NCI-H2196 (cell line): ENCODE measurements at regions not wholly inside any gene's neighbourhood (a gene's known extent, or its start where the extent isn't known, plus 50 kb on each side); places are given as distances from the start of the nearest gene placed in this dataset.

Experiments used
- DNase-seq: peaks from one replicate; lab custom pipeline; 2025; ENCODE audit not compliant: unreplicated experiment; lab: John Stamatoyannopoulos, UW

DNA sequence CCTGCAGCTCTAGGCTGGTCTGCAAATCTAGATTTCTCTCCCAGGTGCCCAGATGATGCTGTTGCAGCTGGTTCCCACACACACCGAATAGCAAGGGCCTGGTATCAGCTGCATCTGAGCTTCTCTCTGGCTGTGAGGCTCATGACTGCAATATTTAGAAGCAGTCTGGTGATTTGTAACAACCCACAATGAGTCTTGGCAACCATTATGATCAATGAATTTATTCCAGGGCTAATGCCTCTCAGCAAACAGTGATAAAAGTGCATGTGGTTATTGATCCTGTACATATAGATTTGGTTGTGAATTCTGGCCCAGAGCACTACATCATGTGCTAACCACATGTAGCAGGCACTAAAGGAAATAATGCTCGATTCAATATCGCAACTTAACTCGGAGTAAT is 114.3 kb downstream of the ASCL4 start:
- DNase-seq, result no peak

DNA sequence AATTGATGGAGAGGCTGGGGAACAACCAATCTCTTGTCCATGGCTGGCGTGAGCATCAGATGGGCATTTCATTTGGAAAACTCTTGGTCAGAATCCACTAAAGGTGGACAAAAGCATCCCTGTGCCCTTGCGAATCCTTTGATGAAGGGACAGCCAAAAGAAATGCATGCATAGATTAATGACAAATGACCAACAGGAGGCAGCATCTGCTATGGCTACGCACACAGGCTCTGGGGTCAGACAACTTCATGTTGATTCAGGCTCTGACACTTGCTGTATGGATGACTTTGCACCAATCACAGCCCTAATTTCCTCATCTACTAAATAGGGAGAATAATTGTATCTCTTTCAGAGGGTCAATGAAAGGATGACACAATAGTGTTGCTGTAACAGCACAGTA is 117.5 kb downstream of the ASCL4 start:
- no peak for DNase-seq

DNA sequence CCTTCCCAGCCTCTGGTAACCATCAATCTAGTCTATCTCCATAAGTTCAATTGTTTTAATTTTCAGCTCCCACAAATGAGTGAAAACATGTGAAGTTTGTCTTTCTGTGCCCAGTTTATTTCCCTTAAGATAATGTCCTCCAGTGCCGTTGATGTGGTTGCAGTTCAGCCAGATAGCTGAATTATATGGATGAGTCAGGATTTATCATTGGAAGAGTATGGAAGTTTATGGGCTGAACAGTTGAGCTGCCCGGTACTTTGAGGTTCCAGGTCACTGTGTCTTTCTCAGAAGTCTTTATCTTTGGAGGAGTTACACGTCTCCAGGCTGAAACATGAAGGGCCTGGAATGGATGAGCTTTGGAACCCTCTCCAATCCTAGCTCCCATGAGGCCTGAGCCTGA is 120.1 kb downstream of the ASCL4 start:
- DNase-seq, result no peak

DNA sequence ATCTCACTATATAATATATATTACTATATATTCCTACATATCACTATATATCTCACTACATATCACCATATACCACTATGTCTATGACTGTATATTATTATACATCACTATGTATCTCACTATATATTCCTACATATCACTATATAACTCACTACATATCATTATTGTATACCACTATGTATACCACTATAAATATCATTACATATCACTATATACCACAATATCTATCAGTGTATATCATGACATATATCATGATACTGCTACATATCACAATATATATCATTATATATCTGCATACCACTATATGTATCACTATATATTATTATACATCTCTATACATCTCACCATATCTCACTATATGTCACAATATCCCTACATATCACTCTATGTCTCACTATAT is 121.5 kb downstream of the ASCL4 start:
- no peak for DNase-seq

DNA sequence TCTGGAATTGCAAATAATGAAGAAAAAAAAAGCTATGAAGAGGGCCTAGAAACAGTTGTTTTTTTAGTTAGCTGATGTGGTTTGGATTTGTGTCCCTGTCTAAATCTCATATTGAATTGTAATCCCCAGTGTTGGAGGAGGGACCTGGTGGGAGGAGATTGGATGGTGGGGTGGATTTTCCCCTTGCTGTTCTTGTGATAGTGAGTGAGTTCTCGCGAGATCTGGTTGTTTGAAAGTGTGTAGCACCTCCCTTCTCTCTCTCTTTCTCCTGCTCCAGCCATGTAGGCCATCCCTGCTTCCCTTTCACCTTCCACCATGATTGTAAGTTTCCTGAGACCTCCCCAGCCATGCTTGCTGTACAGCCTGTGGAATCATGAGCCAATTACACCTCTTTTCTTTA is 126.1 kb downstream of the ASCL4 start:
- no peak for DNase-seq

DNA sequence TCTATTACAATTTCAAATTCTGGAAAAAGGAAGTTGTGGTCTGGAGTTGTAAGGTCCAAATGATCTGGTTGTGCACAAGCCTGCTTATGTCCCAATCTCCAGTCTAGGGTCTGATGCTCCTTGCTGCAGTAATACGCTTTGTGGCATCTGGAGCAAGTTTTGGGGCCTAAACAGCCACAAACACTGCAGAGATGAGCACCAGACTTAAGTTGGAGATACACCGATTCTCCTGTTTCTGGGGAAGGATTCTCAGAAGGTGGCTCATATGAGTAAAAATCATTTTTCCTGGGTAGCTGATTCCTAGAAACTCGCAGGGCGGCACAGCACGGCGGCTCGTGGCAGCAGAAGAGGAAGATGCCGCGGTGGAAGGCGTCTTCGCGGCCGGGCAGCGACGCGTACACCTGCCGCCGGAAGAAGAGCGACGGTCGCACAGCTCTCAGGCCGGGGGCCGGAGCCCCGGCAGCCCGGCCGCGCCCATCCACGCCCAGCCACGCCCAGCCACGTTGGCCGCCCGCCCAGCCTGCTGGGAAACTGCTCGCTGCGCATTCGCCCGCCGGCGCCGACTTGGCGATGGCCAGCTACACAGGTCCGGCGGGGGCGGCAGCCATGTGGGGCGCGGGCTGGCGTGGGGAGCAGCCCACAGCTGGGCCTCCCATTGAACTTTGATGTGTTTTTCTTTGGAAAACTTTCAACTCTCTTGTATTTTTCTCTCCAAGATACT is 129.0 kb downstream of the ASCL4 start:
- DNase-seq, result peak; percentile 51

DNA sequence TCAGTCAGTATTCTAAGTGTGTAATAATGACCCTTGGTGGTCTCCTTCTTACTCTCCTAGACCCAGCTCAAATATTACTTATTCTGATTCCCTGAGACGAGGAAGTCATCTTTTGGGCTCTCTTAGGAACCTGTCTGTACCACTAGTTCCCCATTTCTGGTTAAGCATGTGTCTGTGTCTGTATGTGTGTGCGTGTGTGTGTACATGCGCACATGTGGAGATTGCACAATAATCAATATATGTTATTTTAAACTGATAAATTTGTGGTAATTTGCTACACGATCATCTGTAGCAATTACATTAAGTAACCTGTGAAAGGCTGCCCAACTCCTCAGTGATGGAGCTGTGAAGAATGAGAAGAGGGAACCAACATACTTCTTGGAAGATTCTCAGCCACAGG is 132.2 kb downstream of the ASCL4 start:
- DNase-seq, result no peak

DNA sequence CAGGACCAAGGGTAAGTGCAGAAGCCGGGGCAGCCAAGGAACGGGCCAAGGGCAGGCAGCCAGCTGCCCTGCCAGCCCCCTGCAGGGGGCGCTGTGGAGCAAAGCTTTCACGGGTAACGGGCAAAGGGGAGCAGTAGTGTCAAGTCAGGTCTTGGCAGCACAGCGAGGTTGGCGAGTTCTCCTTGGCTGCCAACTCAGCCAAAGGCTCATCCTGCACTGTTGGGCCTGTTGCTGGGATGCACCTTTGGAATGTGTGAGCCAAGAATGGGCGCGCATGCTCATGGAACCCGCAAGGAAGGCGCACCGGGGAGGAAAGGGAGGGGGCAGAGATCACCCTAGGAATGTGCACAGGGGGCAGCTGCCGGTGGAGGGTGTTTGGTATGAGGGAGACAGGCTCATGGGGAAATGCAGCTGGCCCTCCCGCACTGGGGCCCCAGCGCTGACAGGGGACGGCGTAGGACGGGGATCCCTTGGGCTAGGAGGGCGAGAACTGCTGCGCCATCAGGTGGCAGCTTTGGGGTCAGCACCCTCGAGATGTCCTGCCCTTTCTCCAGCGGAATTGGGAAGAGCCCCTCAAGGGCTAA is 138.0 kb downstream of the ASCL4 start:
- DNase-seq, result peak; percentile 19

DNA sequence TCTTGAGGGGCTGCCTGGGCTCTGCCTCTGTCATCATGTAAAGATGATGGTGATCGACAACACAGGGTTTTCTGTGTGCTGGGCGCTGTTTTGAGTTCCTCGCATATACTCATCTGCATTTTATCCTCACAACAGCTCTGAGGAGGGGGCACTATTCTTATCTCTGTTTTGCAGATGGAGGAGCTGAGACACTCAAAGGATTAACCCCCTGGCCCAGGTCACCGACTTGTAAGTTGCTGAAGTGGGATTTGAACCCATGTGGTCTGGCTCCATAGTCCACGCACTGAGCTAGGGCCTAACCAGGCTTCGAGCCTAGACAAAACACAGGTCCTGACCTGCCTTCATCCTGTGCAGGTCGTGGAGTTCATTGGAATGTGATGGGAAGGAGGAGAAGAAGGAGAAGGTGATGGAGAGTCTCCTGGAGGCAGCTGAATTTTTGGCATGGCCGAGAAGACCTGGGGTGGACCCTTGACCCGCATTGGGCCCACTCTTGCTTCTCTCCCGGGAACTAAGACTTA is 140.0 kb downstream of the ASCL4 start:
- no peak for DNase-seq

DNA sequence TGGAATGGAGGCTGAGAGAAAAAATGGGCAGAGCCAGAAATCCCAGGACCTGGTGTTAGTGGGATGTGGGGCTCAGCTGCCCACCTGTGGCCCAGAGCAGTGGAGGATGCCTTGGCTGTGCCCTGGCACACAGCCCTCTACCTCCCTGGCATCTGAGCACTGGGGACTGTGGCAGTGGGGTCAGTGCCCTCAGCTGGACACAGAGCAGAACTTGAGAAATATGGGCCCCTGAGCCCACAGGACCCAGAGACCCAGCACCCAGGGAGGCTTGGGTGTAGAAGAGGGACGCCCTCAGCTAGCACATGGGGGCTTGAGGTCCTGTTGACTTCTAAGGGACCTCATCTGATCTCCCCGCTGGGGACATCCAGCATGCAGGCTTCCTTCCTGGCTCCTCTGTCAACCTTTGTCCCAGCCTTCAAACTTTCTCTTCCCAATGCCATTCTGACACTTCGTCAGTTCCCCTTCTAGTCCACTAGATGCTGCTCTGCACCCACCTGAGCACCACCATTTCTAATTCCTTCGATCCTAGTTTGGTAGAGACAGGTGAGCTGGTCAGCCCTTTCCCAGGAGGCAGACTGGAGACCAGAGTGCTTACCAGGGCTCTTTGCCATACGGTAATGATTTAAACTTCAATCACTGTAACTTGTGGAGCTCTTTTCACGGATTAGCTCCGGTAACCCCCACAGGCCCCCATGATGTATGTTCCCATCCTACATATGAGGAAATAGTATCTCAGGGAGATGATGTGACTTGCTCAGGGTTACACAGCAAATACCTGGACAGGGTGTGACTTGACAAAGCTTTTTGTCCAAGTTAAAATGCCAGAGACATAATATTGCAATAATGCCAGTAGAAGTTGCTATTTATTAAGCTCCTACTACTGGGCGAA is 143.7 kb downstream of the ASCL4 start:
- peak; percentile 53 for DNase-seq

DNA sequence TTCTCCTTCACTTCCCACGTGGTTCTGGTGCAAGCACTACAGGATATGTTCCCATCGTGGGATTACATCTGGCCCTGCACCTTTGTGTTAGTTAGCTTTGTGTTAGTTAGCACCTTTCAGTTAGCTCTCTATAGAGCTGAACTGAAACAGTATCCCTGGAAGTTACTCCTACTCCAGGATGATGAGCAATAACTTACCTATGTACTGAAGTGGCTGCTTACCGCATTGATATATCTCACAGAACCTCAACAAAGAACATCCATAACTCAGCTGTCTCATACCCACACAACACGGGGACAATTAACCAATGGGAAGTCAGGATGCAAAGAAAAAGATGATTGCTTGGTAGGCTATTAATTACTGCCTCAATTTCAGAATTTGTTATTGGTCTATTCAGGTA is 146.6 kb downstream of the ASCL4 start:
- no peak for DNase-seq

DNA sequence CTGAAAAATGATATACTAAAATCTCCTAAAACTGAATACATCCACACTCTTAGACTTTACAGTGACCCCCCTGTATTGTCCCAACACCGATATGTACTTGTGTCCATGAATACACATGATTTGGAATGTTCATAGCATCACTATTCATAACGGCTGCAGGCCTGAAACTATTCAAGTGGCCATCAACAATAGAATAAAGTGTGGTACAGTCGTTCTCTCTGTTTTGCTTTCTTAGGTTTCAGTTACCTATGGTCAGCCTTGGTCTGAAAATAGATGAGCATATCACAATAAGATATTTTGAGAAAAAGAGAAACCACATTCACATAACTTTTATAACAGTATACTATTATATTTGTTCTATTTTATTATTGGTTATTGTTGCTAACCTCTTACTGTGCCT is 150.6 kb downstream of the ASCL4 start:
- DNase-seq, result no peak

DNA sequence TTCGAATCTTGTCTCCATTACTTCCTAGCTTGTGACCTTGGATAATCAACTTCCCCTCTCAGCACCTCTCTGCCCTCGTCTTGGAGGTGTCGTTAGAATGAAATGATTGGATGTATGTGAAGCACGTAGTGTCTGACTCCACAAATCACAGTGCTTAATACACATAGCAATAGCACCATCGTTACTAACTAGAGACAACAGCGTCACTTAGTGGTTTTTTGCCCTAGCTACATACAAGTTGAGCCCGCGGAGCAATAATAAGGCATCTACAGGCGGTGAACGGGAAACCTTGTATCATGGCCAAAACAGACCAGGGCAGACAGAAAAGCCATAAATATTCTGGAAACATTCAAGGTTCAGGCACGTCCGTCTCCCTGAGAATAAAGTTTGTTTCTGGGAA is 154.9 kb downstream of the ASCL4 start:
- no peak for DNase-seq

DNA sequence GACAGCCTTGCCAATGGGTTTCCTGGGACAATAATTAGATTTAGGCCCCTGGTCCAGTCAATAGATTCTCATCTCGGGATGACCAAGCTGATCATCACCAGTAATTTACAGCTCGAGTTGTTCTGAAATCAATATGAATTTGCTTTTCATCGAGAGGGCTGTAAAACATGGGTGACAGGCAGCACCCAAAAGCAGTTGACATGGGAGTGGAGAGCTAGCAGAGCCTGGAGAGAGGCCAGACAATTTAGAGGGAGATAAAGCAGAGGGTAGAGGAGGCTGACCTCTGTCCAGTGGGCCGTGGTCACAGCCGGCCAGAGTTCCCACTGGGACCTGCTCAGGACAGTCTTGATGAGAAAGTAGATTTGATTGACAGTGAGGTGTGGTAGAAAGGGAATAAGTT is 157.3 kb downstream of the ASCL4 start:
- DNase-seq, result no peak

DNA sequence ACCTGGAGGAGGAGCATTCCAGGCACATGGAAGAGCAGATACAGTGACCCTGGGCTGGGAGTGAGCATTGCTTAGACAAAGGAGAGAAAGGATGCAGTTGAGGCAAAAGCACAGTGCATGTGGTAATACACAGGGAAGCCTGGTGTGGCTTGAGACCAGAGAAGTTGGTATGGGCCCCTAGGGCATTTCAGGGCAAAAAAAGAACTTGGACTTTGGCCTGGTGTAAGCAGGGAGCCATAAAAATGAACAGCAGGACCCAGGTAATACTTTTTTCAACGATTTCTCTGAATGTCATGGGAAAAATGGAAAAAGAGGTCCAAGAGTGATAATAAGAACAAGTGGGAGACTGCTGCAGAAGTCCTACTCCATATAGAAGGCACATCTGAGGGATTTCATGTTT is 163.9 kb downstream of the ASCL4 start:
- no peak for DNase-seq

DNA sequence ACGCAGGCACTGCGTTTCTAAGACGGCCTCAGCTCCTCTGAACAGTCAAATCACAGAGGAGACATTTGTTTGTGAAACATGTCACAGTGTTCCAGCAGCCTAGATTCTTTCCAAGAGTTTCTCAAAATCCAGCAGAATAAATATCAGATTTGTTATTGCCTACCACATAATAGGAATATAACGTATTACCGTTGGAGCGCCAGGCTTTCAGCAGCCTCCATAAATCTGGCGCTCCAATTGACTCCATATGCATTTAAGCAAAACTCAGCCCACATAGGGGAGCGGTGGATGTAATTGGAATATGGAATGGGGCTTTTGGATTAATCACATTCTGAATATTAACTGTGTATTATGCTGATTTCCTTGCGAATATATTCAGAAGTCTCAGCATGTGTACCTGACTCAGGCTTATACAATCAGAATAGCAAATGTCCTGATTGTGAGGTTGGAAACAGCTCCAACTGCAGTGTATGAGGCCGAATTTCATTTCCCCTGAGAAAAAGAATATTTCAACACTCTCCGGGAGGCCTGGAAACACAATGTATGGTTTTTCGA is 174.0 kb downstream of the ASCL4 start:
- DNase-seq, result no peak

DNA sequence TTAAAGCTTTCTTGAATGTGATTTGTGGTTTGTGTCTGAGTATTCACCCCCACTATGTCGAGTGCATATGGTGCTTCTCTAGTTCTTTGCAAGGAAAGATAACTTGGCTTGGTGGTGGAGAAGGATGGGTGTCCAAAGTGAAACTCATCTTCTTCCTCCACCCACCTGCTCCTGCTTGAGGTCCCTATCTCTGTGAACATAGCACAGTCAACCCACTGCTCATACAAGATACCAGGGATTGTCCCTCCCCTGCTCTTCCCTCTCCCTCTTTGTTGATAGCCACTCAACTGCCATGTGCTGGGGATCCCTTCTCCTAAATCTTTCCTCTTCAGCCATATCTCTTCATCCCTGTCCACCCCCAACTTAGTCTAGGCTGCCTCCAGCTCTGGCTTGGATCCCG is 176.5 kb downstream of the ASCL4 start:
- DNase-seq, result no peak

DNA sequence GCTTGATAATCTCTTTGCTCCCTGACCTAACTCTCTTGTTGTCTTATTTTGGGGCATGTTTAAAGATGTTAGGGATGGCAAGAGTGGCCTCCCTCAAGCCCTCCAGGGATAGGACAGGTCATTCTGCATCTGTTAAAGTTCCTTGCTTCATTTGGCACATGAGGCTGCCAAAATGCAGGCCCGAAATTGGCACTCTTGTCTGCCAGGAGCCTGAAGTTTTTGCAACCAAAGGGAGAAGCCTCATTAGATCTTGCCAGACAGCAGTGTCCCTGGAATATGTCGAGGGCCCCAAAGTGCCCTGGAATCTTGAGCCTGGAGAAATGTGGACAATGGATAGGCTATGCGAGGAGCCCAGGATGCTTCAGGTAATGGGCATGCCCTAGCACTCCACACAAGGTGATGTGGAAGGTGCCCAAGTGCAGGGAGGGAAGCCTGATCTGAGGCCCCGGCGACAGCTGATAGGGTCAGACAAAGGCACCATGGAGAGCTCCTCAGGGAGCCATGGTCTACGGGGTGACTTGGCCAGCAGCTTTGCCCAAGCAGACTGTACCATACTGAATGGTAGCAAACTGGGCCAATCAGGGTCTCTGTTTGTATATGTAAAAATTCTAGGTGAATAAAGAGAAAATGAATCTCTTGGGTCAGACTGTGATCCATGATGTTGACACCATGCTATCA is 173.0 kb upstream of the WSCD2 start:
- DNase-seq, result no peak

DNA sequence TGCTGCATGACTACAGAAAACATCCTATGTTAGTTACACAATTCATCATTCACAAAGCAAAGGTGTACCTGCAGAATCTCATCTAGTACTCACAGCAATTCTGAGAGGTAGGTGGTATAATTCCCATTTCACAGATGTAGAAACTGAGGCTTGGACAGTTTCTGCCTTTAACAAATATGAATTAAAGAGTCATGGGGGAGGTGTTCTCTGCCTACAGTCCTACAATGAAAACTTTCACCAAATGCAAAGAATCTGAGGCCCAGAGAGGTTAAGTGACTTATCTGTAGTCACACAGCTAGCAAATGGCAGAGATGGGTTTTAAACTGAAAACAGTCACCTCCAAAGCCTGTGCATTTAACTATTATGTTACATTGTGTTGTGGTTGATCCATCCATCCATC is 171.6 kb upstream of the WSCD2 start:
- DNase-seq, result no peak

DNA sequence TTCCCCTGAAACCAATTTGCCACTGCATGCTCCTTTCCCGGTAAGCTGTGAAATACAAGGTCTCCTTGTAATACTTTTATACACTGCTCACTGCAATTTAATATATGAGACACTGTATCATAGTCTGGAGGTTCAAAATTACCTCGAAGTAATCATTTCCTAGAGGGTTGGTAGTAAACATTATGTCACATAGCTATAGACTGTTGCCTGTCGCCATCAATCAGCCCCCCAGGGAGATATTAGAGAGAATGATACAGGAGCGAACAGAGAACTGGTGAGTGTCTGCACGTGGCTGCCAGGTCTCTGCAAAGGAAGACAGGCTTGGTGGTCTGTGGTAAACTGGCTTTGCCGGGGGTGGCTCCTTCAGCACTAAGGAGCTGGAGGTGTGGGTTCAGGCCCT is 165.5 kb upstream of the WSCD2 start:
- no peak for DNase-seq

DNA sequence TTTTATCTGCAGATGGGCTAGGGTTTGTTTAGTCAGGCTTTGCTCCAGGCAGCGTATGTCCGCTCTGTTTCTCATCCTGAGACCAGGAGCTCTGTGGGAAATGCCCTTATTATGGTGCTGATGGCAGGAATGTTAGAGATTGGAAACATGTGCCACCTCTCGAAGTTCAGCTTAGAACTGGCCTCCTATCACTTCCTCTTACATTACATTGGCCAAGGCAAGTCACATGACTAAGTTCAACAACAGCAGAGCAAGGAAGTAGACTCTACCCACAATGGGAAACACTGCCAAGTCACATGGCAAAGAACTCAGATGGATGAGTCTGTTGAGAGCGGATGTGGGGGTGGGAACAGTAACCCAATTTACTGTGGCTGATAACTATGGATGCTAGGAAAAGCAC is 161.9 kb upstream of the WSCD2 start:
- no peak for DNase-seq
